CMK (cell line): ENCODE measurements at regions not wholly inside any gene's neighbourhood (a gene's known extent, or its start where the extent isn't known, plus 50 kb on each side); places are given as distances from the start of the nearest gene placed in this dataset.

ENCODE experiments used
- DNase-seq: peaks from one replicate; pipeline ENCODE4 v3.0.0-alpha.2; 2010; ENCODE audit warnings: low read depth

DNA sequence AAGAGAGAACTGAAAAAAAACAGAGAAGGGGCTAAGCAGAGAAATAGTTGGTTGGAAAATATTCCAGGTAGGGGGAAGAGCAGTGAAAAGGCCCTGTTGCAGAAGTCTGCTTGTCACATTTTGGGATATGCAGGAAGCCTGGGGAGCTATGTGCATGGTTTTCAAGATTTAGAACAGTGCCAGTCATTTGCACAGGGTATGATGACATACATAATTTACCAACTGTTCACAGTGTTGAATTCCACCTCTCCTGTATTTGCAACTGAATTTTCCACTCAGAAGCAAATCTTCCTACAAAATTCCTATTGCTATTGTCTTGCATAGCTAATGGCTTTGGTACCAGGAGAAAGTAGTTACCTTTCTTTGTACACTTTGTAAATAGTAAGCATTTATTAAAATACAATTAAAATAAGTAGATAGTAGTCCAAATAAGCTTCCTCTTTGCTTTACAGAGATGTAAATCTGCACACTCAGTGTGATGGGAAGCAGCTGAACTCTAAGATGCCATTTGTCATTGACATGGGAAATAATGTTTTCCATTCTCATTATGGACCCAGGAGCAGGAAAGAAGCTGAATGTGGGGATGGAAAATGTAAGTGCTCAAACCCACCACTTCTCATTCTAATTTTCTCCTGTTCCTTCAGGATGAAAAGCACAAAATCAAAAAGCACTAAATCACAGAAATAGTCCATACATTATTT is 177.4 kb downstream of the BTG1 start:
- no peak for DNase-seq

DNA sequence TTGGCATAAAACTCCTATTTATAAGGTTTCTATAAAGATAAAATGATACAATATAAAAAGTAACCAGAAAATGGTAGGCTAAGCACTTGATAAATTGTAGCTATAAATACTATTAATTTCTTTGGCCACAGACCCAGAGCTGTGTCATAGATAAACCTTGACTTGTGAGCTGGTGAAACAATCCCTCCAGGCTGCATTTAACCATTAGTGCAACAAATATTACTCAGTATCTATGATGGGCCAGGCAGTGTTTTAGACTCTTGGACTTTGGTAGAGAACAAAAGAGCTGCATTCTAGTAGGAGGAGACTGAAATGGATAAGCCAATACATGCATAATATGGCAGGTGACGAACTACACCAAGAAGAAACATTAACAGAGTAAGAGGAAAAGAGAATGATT is 178.1 kb downstream of the BTG1 start:
- no peak for DNase-seq

DNA sequence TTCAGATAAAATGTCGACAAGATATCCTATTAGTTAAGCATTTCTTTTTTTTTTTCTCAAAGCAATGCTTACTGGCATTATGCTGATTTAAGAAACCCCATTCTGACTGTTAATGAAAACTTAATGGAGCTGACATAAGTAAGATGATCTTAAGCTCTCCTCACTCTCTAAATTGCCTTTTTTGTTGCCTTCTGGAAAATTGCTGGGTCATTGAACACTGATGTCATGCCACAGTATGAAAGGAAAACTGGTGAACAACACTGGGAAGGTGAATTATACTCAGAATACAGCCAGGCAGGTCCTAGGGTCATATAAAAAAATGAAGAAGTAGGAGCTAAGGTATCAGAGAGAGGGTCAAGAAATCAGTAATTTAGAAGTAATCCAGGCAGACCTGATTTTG is 179.9 kb downstream of the BTG1 start:
- DNase-seq: no peak

DNA sequence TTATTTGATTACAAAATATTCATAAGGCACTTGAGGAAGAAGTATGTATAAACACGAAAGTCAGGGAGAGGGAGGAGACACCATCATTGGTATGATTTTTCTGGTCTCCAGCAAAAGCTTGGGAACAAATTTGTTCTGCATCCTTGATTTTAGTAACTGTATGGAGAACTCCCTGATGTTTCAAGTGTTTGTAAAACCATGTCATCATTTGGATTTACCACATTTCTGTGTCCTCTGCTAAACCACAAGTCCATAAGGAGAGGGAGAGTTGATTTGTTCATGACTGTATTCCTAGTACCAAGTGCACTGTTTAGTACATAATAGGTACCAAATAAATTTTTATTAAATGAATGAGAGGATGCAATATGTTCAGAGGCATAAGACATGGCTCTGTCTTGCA is 181.1 kb downstream of the BTG1 start:
- DNase-seq: no peak

DNA sequence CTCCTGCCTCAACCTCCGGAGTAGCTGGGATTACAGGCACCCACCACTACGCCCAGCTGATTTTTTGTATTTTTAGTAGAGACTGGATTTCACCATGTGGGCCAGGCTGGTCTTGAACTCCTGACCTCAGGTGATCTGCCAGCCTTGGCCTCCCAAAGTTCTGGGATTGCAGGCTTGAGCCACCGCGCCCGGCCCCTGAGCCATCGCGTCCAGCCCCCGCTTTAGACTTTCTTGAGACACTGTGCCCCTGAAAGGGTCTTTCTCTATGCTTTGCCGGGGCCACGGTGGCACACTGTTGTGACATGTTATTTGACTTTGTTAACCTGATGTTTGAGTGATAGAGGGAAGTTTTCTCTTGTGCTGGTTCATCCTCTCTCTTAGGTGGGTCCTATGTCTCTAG is 186.4 kb downstream of the BTG1 start:
- DNase-seq: no peak

DNA sequence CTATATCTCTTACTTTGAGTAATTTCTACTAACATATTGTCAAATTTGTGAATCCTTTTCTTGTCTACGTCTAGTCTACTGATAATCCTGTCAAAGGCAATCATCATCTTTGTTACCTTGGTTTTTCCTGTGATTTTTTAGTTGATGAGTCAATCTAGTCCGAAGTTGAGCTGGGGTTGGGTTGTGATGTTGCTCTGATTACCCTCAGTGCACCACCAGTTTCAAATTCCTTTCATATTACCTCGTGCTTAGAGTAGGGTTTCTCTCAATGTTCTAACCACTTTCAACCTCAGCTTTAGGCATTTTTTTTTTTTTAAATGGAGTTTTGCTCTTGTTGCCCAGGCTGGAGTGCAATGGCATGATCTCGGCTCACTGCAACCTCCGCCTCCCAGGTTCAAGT is 186.8 kb downstream of the BTG1 start:
- no peak for DNase-seq

DNA sequence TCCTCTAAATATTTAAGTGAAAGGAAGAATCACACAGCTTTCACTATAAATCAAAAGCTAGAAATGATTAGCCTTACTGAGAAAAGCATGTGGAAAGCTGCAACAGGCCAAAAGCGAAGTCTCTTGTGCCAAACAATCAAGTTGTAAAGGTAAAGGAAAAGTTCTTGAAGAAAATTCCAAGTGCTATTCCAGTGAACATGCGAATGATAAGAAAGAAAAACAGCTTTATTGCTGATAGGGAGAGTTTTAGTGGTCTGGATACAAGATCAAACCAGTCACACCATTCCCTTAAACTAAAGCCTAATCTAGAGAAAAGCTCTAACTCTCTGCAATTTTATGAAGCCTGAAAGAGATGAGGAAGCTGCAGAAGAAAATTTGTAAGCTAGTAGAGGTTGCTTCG is 190.9 kb downstream of the BTG1 start:
- no peak for DNase-seq

DNA sequence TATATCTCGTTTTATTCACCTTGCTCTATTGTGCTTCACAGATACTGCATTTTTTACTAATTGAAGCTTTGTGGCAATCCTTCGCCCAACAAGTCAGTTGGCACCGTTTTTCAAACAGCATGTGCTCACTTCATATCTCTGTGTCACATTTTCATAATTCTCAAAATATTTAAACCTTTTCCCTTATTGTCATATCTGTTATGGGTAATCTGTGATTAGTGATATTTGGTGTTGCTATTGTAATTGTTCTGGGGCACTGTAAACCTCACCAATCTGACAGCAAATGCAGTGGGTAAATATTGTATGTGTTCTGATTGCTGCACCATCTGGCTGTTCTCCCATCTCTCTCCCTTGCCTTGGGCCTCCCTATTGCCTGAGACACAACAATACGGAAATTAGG is 191.3 kb downstream of the BTG1 start:
- DNase-seq: no peak

DNA sequence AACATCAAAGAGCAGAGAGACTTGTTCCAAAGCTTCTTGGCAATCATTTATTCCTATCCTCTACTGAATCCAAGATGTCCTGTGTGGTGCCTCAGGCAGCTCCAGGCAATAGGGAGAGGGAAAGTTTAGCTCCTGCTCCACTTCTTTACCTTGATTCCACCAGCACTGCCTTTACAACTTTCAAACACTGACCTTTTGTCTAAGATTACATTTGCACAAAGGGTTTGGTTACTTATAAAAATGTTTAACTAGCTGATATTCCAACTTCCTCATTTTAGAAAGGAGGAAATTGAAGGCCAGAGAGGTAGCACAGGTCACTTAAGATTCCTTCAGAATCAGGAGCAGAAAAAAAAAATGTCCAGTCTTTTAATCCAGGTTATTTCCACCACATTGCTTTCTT is 192.7 kb downstream of the BTG1 start:
- no peak for DNase-seq

DNA sequence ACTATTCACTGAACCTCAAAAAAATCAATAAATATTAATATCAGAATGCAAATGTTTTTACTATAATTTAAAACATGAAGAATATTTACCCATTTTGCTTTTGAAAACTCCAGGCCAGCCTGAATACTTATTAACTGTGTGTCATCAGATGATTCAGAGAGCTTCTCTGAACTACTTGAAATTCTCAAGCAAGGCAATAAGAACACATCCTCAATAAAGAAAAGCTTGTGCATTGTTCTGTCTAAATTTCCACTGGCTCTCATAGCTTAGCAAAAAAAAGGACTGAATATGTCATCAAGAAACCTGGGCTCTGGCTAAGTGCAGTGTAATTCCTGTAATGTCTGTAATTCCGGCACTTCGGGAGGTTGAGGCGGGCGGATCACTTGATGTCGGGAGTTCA is 194.1 kb downstream of the BTG1 start:
- DNase-seq: no peak

DNA sequence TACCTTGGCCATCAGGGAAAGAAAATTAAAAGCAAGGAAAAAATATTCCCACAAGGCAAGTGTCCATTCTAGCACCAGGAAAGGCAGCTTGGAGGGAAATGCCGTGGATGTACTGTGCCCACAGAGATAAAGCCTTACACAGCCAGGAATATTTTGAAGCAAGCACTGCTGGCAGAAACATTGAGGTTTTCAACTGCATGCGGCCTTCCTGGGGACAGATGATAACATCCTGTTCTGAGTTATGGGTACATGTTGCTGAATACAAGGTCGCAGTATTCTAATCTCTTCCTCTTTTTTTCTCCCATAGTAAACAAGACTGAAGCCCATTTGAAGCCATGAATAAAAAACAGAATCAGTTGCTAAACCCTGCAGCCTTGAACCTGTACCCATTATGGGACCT is 197.1 kb downstream of the BTG1 start:
- no peak for DNase-seq

DNA sequence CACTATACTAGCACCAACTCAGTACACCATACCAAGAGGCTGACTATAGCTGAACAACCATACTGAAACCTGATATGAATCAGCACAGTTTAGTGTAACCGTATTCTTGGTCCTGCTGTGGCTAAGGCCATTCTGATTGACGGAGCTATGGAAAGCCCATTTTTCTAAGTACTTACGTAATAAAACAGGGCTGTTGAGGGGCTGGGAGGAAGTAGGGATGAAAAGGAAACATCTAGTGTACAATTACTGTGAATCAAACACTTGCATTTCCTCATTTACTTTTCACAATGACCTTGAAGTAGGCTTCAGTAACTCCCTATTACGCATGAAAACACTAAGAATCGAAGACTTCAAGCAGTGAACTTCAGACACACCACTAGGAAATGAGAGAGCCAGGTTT is 198.2 kb downstream of the BTG1 start:
- DNase-seq: no peak

DNA sequence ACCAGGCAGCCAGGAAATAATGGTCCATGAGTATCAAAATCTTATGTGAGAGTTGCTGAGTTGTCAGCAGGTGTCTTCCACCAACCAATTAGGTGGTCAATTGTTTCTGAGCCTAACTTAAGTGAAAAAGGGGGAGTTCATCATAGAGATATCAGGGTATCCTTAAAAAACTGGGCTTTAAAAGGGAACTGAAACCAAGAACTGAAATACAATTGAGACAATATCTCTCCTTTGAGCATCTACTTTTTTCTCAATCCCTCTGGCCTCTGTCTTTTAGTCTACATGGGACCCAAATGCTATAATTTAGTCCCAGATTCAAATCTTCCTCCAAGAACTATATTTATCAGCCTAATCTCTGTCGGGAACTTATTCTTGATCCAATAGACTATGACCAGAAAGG is 201.0 kb downstream of the BTG1 start:
- no peak for DNase-seq

DNA sequence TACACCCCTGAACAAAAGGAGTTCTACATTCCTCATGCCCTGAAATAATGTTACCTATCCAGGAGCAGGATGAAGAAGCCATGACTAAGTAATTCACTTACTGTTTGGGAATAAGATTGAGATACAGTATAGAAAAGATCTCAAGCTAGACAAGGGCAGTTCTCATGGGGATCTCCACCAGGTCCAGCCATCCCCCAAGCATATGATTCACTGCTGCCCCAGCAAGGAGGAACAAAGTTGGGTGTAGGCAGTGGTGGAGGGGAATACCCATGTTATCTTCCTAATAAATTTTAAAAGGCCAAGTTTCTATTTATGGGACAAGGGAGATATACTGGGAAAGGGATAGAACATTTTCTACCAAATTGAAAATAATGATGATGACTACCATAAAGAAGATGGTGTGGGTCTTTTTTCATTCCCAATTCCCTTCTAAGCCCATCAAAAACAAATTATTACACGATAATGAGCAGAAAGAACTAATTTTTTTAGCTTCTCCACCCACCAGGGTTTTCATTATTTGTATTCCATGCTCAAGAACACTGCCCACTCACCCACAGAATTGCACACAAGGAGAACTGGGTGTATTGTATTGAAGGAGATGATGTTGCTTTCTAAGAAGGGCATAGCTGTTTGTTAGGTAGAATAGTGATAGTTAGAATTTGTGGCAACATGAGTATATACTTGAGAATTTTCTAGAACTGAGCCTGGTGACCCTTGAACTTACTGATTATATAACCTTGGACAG is 204.6 kb downstream of the BTG1 start:
- no peak for DNase-seq

DNA sequence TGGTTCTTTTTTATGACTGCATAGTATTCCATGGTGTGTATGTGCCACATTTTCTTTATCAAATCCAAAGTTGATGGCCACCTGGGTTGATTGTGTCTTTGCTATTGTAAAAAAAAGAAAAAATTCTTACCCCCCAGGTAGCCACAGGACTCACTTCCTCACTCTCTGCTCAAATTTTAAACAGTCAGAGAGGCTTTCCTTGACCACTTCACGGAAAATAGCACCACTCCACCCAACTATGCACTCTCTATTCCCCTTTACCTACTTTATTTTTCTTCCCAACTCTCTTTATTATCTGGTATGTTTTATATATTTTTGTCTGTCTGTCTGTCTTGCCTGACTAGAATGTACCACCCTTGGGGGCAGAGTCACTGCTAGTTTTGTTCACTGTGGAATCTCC is 205.3 kb downstream of the BTG1 start:
- DNase-seq: no peak

DNA sequence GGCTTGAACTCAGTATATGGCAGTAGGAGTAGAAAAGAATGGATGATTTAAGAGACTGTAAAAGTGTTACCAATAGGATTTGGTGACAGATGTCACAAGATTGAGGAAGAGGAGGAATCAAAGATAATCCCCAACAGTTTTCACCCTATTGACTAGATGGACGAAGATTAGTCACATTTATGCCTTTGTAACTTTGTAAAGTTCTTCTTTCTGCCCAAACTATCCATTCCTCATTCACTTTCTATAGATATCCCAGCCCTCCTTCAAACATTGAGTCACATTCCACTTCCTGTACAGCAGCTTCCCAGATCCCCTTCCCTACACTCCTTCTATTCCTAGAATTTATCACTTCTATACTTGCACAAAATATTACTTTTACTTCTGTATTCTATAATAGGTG is 207.9 kb downstream of the BTG1 start:
- no peak for DNase-seq

DNA sequence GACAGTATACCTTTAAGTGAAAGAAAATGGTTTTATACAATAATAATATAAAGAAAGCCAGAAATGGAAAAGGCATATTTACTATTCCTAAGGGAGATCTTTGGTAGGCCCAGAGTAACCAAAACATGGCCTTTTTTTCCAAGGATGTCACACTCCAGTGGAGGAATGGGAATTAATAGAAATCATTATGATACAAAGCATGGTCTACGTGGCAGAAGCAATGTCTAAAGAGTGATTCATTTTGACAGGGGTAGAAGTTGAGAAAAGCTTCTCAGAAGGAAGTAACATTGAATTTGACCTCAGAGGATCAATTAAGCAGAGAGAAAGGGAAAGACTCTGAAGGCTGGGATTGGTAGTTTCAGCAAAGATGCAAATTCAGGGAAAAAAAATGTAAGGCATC is 208.6 kb downstream of the BTG1 start:
- no peak for DNase-seq

DNA sequence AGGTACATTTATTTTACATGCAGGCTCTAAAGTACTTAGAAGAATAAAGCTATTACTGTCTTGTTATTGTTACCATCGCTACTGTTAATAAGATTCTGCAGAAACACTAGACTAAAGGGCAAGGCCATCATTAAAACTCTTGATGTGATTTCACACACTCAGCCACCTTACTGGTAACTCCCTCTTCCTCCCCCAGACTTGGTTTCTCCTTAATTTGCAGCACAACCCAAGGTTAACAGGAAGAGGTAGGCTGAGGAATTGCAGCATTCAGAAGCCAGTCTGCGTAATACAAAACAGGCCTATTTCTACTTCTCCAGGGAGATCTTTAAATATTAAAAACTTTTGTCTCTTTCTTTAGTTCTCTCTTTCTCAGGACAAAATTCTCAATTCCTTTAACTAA is 210.3 kb downstream of the BTG1 start:
- no peak for DNase-seq

DNA sequence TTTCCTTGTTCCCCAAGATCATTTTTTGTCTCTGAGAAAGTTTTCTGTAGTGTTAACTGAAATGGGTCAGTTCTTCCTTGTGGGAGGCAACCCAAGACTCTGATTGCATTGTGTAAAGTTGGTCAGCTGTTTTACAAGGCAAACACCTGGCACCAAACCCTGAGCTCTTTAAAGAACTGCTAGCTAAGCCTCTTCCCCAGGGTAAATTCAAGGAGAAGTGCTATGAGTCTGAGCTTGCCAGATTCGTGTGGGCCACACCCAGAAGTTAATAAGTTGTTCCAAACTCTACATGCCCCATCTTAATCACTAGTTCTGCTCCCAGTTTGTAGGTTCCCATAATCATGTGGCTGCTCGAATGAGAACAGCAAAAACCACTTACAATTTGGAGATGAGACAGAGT is 214.5 kb downstream of the BTG1 start:
- no peak for DNase-seq

DNA sequence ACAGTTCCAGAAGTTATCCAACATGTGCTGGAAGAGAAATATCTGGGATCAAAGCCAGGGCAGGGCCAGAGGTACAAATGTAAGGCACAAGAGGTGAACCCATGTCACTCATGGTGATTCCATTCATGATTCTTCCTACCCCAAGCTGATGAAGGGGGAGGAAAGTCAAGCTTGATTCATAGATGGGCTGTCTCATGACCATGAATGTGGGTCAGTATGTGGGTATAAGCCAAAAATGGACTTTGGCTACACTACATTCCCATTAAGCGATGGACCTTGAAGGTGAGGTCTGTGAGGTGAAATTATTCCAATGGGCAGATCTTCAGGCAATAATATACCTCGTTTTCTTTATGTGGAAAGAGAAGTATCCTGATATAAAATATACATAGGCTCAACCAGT is 217.1 kb downstream of the BTG1 start:
- no peak for DNase-seq

DNA sequence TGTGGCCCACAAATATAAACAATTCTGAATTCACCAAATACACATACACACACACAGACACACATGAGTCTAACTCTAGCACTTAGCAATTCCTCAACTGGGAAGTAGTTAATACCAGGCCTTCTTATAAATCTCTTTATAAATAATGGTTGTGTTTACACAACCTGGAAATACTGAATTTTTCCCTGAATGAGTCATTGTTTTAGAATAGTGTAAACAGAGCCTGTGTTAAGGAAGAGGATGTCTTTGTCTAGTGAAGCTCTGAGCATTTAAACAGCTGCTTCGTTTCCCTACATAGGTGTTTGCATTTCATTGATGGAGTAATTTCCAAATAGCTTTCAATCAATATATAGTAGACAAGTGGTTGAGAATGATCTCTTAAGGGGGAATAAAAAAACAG is 218.8 kb downstream of the BTG1 start:
- DNase-seq: no peak

DNA sequence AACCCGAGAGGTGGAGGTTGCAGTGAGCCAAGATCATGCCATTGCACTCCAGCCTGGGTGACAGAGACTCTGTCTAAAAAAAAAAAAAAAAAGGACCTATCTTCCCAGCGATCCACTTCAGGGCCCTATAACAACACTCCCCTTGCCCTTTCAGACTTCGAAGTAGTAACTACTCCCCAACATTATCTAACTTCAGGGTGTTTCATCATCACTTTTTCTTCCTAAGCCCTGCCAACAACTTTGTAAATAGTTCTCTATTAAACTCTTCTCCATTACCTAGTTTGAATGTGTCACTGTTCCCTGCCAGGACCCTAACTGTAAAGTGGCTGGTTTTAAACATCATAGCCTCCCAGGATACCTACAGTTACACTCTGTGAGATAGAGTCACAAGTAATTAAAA is 220.8 kb downstream of the BTG1 start:
- DNase-seq: no peak

DNA sequence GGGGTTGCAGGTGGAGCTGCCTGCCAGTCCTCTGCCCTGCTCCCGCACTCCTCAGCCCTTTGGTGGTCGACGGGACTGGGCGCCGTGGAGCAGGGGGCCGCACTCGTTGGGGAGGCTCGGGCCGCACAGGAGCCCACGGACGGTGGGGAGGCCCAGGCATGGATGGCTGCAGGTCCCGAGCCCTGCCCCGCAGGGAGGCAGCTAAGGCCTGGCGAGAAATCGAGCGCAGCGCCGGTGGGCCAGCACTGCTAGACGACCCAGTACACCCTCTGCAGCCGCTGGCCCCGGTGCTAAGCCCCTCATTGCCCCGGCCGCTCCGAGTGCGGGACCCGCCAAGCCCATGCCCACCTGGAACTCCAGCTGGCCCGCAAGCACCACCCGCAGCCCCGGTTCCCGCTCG is 221.8 kb downstream of the BTG1 start:
- DNase-seq: no peak

DNA sequence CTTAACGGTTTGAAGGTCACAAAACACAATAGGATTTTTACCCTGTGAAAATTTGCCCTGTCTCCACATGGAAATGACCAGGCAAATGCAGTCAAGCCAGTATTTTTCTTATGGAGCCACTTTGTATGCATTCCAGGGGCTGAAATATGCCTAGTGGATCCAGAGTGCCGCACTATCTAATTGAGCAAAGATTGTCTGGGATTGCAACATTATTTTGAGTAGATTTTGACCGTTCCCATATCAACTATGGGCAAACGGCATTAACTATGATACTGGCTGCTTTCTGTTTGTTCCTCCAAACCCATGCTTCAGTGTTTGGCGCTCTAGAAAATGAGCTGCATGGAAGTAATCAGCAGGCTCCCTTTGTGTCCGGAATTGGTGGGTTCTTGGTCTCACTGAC is 223.0 kb downstream of the BTG1 start:
- DNase-seq: no peak
